ENCODE measurements at regions not wholly inside any gene's neighbourhood (a gene's known extent, or its start where the extent isn't known, plus 50 kb on each side); places are given as distances from the start of the nearest gene placed in this dataset.

DNA sequence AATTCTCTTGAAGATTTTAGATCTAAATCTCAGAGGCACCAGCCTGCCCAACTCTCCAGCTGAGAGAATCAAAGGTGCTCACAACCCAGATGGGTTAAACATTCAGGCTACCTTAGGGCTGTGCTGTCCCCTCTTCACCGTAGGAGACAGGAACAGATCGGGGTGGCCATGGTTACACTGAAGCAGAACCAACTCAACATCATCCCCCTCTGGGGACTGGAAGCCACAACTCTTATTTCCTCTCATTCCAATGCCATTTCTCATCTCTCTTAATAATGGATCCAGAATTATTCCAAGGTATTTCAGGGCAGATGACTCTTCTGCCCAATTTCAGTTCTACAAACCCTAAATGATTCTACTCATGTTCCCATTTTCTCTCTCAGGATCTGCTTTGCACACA, 109.7 kb downstream of the NKX6-1 start:
- TF ChIP-seq, protein P1, sequence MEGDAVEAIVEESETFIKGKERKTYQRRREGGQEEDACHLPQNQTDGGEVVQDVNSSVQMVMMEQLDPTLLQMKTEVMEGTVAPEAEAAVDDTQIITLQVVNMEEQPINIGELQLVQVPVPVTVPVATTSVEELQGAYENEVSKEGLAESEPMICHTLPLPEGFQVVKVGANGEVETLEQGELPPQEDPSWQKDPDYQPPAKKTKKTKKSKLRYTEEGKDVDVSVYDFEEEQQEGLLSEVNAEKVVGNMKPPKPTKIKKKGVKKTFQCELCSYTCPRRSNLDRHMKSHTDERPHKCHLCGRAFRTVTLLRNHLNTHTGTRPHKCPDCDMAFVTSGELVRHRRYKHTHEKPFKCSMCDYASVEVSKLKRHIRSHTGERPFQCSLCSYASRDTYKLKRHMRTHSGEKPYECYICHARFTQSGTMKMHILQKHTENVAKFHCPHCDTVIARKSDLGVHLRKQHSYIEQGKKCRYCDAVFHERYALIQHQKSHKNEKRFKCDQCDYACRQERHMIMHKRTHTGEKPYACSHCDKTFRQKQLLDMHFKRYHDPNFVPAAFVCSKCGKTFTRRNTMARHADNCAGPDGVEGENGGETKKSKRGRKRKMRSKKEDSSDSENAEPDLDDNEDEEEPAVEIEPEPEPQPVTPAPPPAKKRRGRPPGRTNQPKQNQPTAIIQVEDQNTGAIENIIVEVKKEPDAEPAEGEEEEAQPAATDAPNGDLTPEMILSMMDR (IDR thresholded peaks at IDR 0.05), result no peak
- no peak for TF ChIP-seq POLR2A (IDR thresholded peaks at IDR 0.05)
